ENCODE measurements at regions not wholly inside any gene's neighbourhood (a gene's known extent, or its start where the extent isn't known, plus 50 kb on each side); places are given as distances from the start of the nearest gene placed in this dataset.

DNA sequence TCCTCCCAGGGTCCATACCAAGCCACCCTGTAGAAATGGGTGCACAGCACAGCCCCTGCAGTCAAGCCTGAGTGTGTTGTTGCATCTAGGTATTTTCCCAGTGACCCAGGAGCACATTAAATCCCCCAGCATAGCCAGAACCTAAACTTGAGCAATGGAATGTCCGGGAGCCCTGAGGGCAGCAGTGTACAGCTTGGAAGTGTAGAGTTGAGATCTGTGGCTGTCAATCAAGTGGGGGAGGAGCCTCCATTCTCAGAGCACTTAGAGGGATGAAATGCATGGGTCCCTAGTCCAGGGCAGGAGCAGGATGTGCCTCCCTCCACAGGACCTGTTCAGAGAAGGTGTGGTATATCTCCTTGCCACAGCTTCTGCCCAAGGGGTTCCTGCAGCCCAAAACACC, 885.1 kb downstream of the CCSER2 start:
- TF ChIP-seq CTCF (IDR thresholded peaks at IDR 0.05; ENCODE audit: insufficient read depth, low read depth, low read length) (no peak), EZH2 (IDR thresholded peaks at IDR 0.05; ENCODE audit: insufficient read depth, low read length) (no peak)
